ENCODE measurements at regions not wholly inside any gene's neighbourhood (a gene's known extent, or its start where the extent isn't known, plus 50 kb on each side); places are given as distances from the start of the nearest gene placed in this dataset.

DNA sequence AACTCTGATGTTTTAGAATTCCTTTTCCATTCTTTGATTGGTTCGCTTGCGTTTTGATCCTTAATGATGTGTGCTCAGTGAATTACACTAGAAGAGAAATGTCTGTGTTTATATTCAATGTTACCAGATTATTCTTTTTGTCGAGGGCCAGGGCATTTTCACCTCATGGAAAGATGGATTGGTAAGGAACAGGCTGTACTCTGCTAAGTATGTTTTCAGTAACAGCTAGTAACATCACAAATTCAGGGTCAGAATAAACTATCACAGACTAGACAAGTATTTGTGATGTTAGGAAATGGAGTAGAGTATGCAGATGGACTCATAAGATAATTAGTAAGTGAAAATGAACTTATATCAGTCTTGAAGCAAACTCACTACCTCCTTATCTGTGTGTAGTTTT is 235.6 kb downstream of the SOX4 start:
- Mint-ChIP-seq H3K27ac (no peak overlapping the region), H3K27me3 (peaks cover 5% of the 10 kb centered on the region), H3K9me3 (ENCODE audit: insufficient read depth) (no peaks in the 10 kb centered on the region), H3K4me1 (no peaks in the 10 kb centered on the region), H3K4me3 (no peak overlapping the region)
- no peak overlapping the region for H3K9ac ChIP-seq (ENCODE audit: low read length)
- H3K4me2 ChIP-seq (replicated peaks; ENCODE audit: low read depth, low read length, poor library complexity, severe bottlenecking): no peak overlapping the region
- H3K4me3 ChIP-seq (ENCODE audit: control extremely low read depth in 1 of 5, extremely low read depth in 1 of 5, insufficient read depth in 1 of 5, low read depth in 2 of 5, low read length in 4 of 5): no peak overlapping the region
- ChIA-PET CTCF (no interaction called here), POLR2A (no interaction called here)
- H2AFZ ChIP-seq (ENCODE audit: insufficient read depth, low read depth, low read length, poor library complexity, severe bottlenecking): no peak overlapping the region
- no peaks in the 10 kb centered on the region for H3K36me3 ChIP-seq (replicated peaks in 1 of 2; ENCODE audit: control extremely low read depth in 1 of 2, control insufficient read depth in 1 of 2, extremely low read depth in 1 of 2, insufficient read depth in 2 of 2, low read length in 1 of 2)
- TF ChIP-seq EZH2 (IDR thresholded peaks at IDR 0.05; ENCODE audit: borderline replicate concordance, insufficient read depth, low read depth, low read length, poor library complexity, severe bottlenecking): no peak
- TF ChIP-seq, protein P1, sequence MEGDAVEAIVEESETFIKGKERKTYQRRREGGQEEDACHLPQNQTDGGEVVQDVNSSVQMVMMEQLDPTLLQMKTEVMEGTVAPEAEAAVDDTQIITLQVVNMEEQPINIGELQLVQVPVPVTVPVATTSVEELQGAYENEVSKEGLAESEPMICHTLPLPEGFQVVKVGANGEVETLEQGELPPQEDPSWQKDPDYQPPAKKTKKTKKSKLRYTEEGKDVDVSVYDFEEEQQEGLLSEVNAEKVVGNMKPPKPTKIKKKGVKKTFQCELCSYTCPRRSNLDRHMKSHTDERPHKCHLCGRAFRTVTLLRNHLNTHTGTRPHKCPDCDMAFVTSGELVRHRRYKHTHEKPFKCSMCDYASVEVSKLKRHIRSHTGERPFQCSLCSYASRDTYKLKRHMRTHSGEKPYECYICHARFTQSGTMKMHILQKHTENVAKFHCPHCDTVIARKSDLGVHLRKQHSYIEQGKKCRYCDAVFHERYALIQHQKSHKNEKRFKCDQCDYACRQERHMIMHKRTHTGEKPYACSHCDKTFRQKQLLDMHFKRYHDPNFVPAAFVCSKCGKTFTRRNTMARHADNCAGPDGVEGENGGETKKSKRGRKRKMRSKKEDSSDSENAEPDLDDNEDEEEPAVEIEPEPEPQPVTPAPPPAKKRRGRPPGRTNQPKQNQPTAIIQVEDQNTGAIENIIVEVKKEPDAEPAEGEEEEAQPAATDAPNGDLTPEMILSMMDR (IDR thresholded peaks at IDR 0.05): no peak
- no peak overlapping the region for H3K27ac ChIP-seq (ENCODE audit: low read length in 2 of 2)
- WGBS (ENCODE audit: insufficient coverage): no CpG with 5 or more reads among the region's 3 CpGs
- H4K20me1 ChIP-seq (ENCODE audit: control insufficient read depth, insufficient read depth, low read length, poor library complexity, severe bottlenecking): no peaks in the 10 kb centered on the region
- H3K4me1 ChIP-seq (ENCODE audit: control insufficient read depth in 2 of 2, insufficient read depth in 2 of 2, low read length in 2 of 2): no peaks in the 10 kb centered on the region
- intact Hi-C loops (cut with micrococcal nuclease): no loop called here
- H3K79me2 ChIP-seq (ENCODE audit: control insufficient read depth, insufficient read depth, low read length): no peaks in the 10 kb centered on the region
- ATAC-seq (ENCODE audit: low read depth) (no peak), DNase-seq (no peak)
- H3K27me3 ChIP-seq (replicated peaks in 1 of 4; ENCODE audit: control extremely low read depth in 1 of 4, control insufficient read depth in 3 of 4, insufficient read depth in 4 of 4, low read length in 3 of 4): no peaks in the 10 kb centered on the region
- no peaks in the 10 kb centered on the region for H3K9me3 ChIP-seq (ENCODE audit: control extremely low read depth in 1 of 3, control insufficient read depth in 2 of 3, insufficient read depth in 1 of 3, low read length in 2 of 3)

DNA sequence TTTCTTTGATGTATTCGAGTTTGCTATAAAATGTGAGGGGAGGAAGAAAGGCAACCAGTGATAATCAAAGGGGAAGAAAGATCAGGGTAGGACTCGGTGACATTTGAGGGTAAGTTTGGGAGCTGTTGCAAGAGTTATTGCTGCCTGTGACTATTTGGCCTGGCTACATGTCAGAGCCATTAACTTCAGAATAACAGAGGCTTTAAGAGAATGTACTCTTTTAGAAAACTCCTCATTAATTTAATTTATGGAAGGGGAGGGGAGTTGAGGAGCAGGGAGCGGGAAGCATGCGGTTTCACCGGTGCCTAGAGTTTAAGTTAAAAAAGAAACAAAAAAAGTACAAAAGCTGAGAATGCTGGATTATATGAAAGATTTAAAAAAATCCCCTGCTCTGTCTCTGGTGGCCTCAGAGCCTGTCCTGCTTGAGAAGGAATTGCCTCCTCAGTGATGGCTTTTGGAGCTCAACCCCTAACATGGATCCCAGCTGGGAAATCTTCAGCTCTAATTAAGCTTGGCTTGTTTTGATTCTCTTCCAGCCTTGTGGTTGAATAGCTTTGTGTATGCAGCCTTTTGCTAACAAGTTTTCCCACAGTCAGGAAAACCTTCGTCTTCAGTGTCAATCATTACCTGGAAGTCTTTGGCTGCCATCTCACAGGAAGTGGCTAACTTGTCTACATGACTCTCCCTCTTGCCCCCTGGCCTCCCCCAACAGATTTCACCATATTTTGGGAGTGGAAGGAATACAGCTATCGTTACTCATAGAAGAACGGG is 238.2 kb downstream of the SOX4 start:
- H3K27me3 Mint-ChIP-seq: no peaks in the 10 kb centered on the region
- no peaks in the 10 kb centered on the region for H3K9me3 ChIP-seq (ENCODE audit: control extremely low read depth in 1 of 3, control insufficient read depth in 2 of 3, insufficient read depth in 1 of 3, low read length in 2 of 3)
- intact Hi-C loops (cut with micrococcal nuclease): no loop called here
- CTCF ChIA-PET: no interaction called here
- no peak for TF ChIP-seq EZH2 (IDR thresholded peaks at IDR 0.05; ENCODE audit: borderline replicate concordance, insufficient read depth, low read depth, low read length, poor library complexity, severe bottlenecking)
- TF ChIP-seq, protein P1 (IDR thresholded peaks at IDR 0.05): no peak
- WGBS (ENCODE audit: insufficient coverage): 16% methylated on average over 2 of the region's 8 CpGs
- ATAC-seq (ENCODE audit: low read depth) (no peak), DNase-seq (no peak)
- H3K27me3 ChIP-seq (replicated peaks in 1 of 4; ENCODE audit: control extremely low read depth in 1 of 4, control insufficient read depth in 3 of 4, insufficient read depth in 4 of 4, low read length in 3 of 4): no peaks in the 10 kb centered on the region
- no peak overlapping the region for H3K9ac ChIP-seq (ENCODE audit: low read length)
- H2AFZ ChIP-seq (ENCODE audit: insufficient read depth, low read depth, low read length, poor library complexity, severe bottlenecking): no peak overlapping the region
- no peaks in the 10 kb centered on the region for H4K20me1 ChIP-seq (ENCODE audit: control insufficient read depth, insufficient read depth, low read length, poor library complexity, severe bottlenecking)
- no peak overlapping the region for H3K27ac Mint-ChIP-seq
- no peaks in the 10 kb centered on the region for H3K4me1 Mint-ChIP-seq
- no peaks in the 10 kb centered on the region for H3K79me2 ChIP-seq (ENCODE audit: control insufficient read depth, insufficient read depth, low read length)
- no peak overlapping the region for H3K4me2 ChIP-seq (replicated peaks; ENCODE audit: low read depth, low read length, poor library complexity, severe bottlenecking)
- POLR2A ChIA-PET: no interaction called here
- no peak overlapping the region for H3K27ac ChIP-seq (ENCODE audit: low read length in 2 of 2)
- H3K36me3 ChIP-seq (replicated peaks in 1 of 2; ENCODE audit: control extremely low read depth in 1 of 2, control insufficient read depth in 1 of 2, extremely low read depth in 1 of 2, insufficient read depth in 2 of 2, low read length in 1 of 2): no peaks in the 10 kb centered on the region
- no peak overlapping the region for H3K4me3 ChIP-seq (ENCODE audit: control extremely low read depth in 1 of 5, extremely low read depth in 1 of 5, insufficient read depth in 1 of 5, low read depth in 2 of 5, low read length in 4 of 5)
- no peaks in the 10 kb centered on the region for H3K9me3 Mint-ChIP-seq (ENCODE audit: insufficient read depth)
- H3K4me1 ChIP-seq (ENCODE audit: control insufficient read depth in 2 of 2, insufficient read depth in 2 of 2, low read length in 2 of 2): no peaks in the 10 kb centered on the region
- no peak overlapping the region for H3K4me3 Mint-ChIP-seq

All from B cell (primary cell).